Heart left ventricle (tissue), 16 donors: ENCODE measurements at regions not wholly inside any gene's neighbourhood (a gene's known extent, or its start where the extent isn't known, plus 50 kb on each side); places are given as distances from the start of the nearest gene placed in this dataset.

Source experiments
- ATAC-seq, 4 donors: fragments of 200-7000 bp; cut with Tn5 transposase; one replicate each; pipeline ENCODE4 v1.9.1; 2020 to 2022; ENCODE audit warnings: moderate library complexity in 4 of 4, mild to moderate bottlenecking in 3 of 4, moderate number of reproducible peaks in 1 of 4
- DNase-seq, 5 donors: peaks; one replicate each; pipeline ENCODE4 v3.0.0-alpha.2; 2020
- H3K27ac ChIP-seq, 12 donors: fragments of 200-600 bp; sonication (generic) in 4 of 12; one replicate each; pipeline versions ENCODE4 v1.5.0 to v1.8.0; 2016 to 2022; ENCODE audit warnings: mild to moderate bottlenecking in 2 of 12
- H3K27me3 ChIP-seq, 9 donors: fragments of 200-600 bp; sonication (generic) in 2 of 9; one replicate each; pipeline versions ENCODE4 v1.5.1 to v1.8.0; 2016 to 2022; ENCODE audit warnings: mild to moderate bottlenecking in 3 of 9
- H3K36me3 ChIP-seq, 9 donors: fragments of 200-600 bp; sonication (generic) in 2 of 9; one replicate each; pipeline versions ENCODE4 v1.5.0 to v1.8.0; 2018 to 2022; ENCODE audit warnings: mild to moderate bottlenecking in 2 of 9
- H3K4me1 ChIP-seq, 12 donors: fragments of 200-600 bp; sonication (generic) in 4 of 12; one replicate each; pipeline versions ENCODE4 v1.5.0 to v1.8.0; 2016 to 2022; ENCODE audit warnings: mild to moderate bottlenecking in 3 of 12
- H3K4me3 ChIP-seq, 12 donors: fragments of 200-600 bp; sonication (generic) in 4 of 12; one replicate each; pipeline versions ENCODE4 v1.5.0 to v1.8.0; 2017 to 2022; ENCODE audit warnings: mild to moderate bottlenecking in 9 of 12, moderate library complexity in 4 of 12
- H3K9me3 ChIP-seq, 12 donors: fragments of 200-600 bp; sonication (generic) in 4 of 12; one replicate each; pipeline versions ENCODE4 v1.5.0 to v1.8.0; 2016 to 2022; ENCODE audit warnings: mild to moderate bottlenecking in 1 of 12
- CTCF ChIP-seq, 12 donors: fragments of 200-600 bp; sonication (generic) in 4 of 12; IDR thresholded peaks; one replicate each; pipeline versions ENCODE4 v1.5.0 to v1.8.0; 2018 to 2022; ENCODE audit warnings: antibody characterized with exemption in 12 of 12, mild to moderate bottlenecking in 5 of 12
- POLR2A ChIP-seq, 2 donors: fragments of 450-650 bp; IDR thresholded peaks; one replicate each; pipeline ENCODE4 v1.6.1; 2017; ENCODE audit warnings: antibody characterized with exemption in 2 of 2, mild to moderate bottlenecking in 2 of 2, moderate library complexity in 2 of 2
- WGBS, 4 donors: extraction: QIAGEN DNeasy Blood & Tissue Kit in 2 of 4; methylation state at CpG; one replicate each; pipeline versions ENCODE4 v1.1.5 to v1.1.7; 2013 to 2018; 5-methylcytosine and 5-hydroxymethylcytosine counted together
- intact Hi-C, 10 donors: fragments of 100-400 bp; cut with DNase I; formaldehyde crosslinking; loops; one replicate each; pipeline versions ENCODE4 v1.11.1 to v1.14.2; 2022
- donor health status: ischemic (EF 13 %, LVEDD 7.1; RV severe dilation, severe dysfunction).
- donor health status: healthy with polysubstance abuse.
- donor health status: DM: no; HTN: yes; CAD: no.
- donor health status: DM: no; HTN: no; CAD: no.
- donor health status: ischemic (EF 25% LVEDD 6.9; RV normal size, moderate dysfunction).
- donor health status: ischemic (EF 25% LVEDD 5.7; RV mildly dilated, moderate dysfunction).
- donor health status: healthy.
- donor health status: DM: yes; HTN: yes; CAD: no.
- donor health status: ischemic (EF 35%, LVEDD 5.7; RV mildly dilated, moderate dysfunction).
- donor health status: nonischemic (EF 11% LVEDD 7.7; RV severe dilation, severe dysfunction).
- donor health status: DM: yes; HTN: yes; CAD: no.
- donor health status: PGD.
- donor health status: ischemic (EF 29% LVEDD 5.4; RV normal size, mild dysfunction).
- donor health status: nonischemic (EF 23%, LVEDD 6.1; RV moderate dilation, normal function).

GRCh38 chr21:32900814-32901213 lies 124.9 kb upstream of the OLIG2 start:
- TF ChIP-seq POLR2A (IDR thresholded peaks at IDR 0.05): no peak
- no peak for TF ChIP-seq CTCF (IDR thresholded peaks at IDR 0.05)
- DNase-seq (no peak), ATAC-seq (no peak)
- H3K27me3 ChIP-seq: peaks cover 0 to 8% (median 0%) of the 10 kb centered on the region in 9 donors
- intact Hi-C loops: no loop called here
- H3K4me1 ChIP-seq: no peaks in the 10 kb centered on the region
- WGBS, 4 donors: 87 to 89% (median 88%) methylated on average over 4 of the region's 4 CpGs
- H3K9me3 ChIP-seq: no peaks in the 10 kb centered on the region
- no peaks in the 10 kb centered on the region for H3K36me3 ChIP-seq
- no peak overlapping the region for H3K27ac ChIP-seq
- no peak overlapping the region for H3K4me3 ChIP-seq

DNA sequence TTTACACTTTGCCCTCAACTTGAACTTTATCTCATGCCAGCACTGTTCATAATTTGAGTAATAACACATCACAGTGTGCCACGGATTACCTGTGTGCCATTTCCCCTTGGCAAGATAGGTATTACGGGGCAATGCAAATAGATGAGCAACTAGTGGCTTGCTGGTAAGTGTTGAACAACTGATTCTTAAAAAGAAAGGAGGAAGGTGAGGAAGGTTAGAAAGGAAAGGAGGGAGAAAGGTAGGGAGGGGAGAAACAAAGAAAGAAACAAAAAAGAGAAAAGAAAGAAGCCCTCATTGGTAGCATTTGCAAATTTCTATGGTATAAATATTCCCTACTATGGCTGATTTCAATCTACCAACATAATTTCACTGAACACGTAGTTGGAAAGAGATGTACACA lies 118.2 kb upstream of the OLIG2 start:
- H3K4me1 ChIP-seq: no peaks in the 10 kb centered on the region
- H3K36me3 ChIP-seq: no peaks in the 10 kb centered on the region
- no peak overlapping the region for H3K27ac ChIP-seq
- DNase-seq: no peak
- no peak for ATAC-seq
- H3K4me3 ChIP-seq: no peak overlapping the region
- intact Hi-C loops: no loop called here
- H3K27me3 ChIP-seq: peaks cover 0 to 6% (median 0%) of the 10 kb centered on the region in 9 donors
- H3K9me3 ChIP-seq: no peaks in the 10 kb centered on the region
- 81 to 86% (median 83%) methylated on average over 3 of the region's 3 CpGs for WGBS, 4 donors
- TF ChIP-seq POLR2A (IDR thresholded peaks at IDR 0.05) (no peak), CTCF (IDR thresholded peaks at IDR 0.05) (no peak)

- DNase-seq (no peak), ATAC-seq (no peak)
- Histone ChIP-seq H3K4me1 (no peaks in the 10 kb centered on the region), H3K27me3 (peaks cover 0 to 7% (median 0%) of the 10 kb centered on the region in 9 donors), H3K27ac (no peak overlapping the region), H3K9me3 (no peaks in the 10 kb centered on the region), H3K4me3 (no peak overlapping the region), H3K36me3 (no peaks in the 10 kb centered on the region)
- intact Hi-C loops: no loop called here
- WGBS, 4 donors: 63 to 66% (median 65%) methylated on average over 3 of the region's 3 CpGs
- TF ChIP-seq CTCF (IDR thresholded peaks at IDR 0.05) (no peak), POLR2A (IDR thresholded peaks at IDR 0.05) (no peak)
These were observed 117.2 kb upstream of the OLIG2 start for GRCh38 chr21:32908534-32908933.

- Histone ChIP-seq H3K4me3 (no peak overlapping the region), H3K9me3 (no peaks in the 10 kb centered on the region), H3K4me1 (no peaks in the 10 kb centered on the region), H3K27me3 (peaks cover 0 to 9% (median 0%) of the 10 kb centered on the region in 9 donors), H3K36me3 (no peaks in the 10 kb centered on the region), H3K27ac (no peak overlapping the region)
- TF ChIP-seq CTCF (IDR thresholded peaks at IDR 0.05) (no peak), POLR2A (IDR thresholded peaks at IDR 0.05) (no peak)
- DNase-seq (no peak), ATAC-seq (no peak)
- intact Hi-C loops: no loop called here
- WGBS, 4 donors: 69 to 79% (median 70%) methylated on average over 5 of the region's 5 CpGs
These were observed 116.3 kb upstream of the OLIG2 start for GRCh38 chr21:32909393-32909792.
